Stimulated activated CD8-positive, alpha-beta memory T cell treated with anti-CD3 and anti-CD28 coated beads, Interleukin-15, amount 100 ng/mL, for 1 hour (primary cell): ENCODE measurements at regions not wholly inside any gene's neighbourhood (a gene's known extent, or its start where the extent isn't known, plus 50 kb on each side); places are given as distances from the start of the nearest gene placed in this dataset.

Experiments used
- DNase-seq: peaks from one replicate; pipeline ENCODE4 v3.0.0-alpha.2; 2020; ENCODE audit warnings: low read depth

- DNase-seq: no peak
Measured at GRCh38 chr4:110897784-110898183, 274.9 kb upstream of the PITX2 start.

- no peak for DNase-seq
Measured at GRCh38 chr4:110898290-110898689, 275.4 kb upstream of the PITX2 start.

GRCh38 chr4:110900213-110900769, 277.4 kb upstream of the PITX2 start:
- no peak for DNase-seq

- no peak for DNase-seq
Measured at GRCh38 chr4:110902500-110902899, 279.6 kb upstream of the PITX2 start.

- no peak for DNase-seq
Measured at GRCh38 chr4:110904435-110905065, 281.7 kb upstream of the PITX2 start.

- no peak for DNase-seq
Measured at GRCh38 chr4:110905367-110905766, 282.5 kb upstream of the PITX2 start.

- no peak for DNase-seq
Measured at GRCh38 chr4:110907801-110908313, 285.0 kb upstream of the PITX2 start.

GRCh38 chr4:110914791-110915190, 291.9 kb upstream of the PITX2 start:
- DNase-seq: no peak

GRCh38 chr4:110915301-110915700, 292.4 kb upstream of the PITX2 start:
- no peak for DNase-seq

- DNase-seq: no peak
Measured at GRCh38 chr4:110916505-110916904, 293.6 kb upstream of the PITX2 start.

- DNase-seq: no peak
Measured at GRCh38 chr4:110917835-110918234, 295.0 kb upstream of the PITX2 start.

GRCh38 chr4:110920990-110921389, 298.1 kb upstream of the PITX2 start:
- no peak for DNase-seq

- DNase-seq: no peak
Measured at GRCh38 chr4:110924761-110925160, 301.9 kb upstream of the PITX2 start.

- DNase-seq: no peak
Measured at GRCh38 chr4:110926841-110927400, 304.0 kb upstream of the PITX2 start.

- no peak for DNase-seq
Measured at GRCh38 chr4:110933341-110933740, 310.5 kb upstream of the PITX2 start.

GRCh38 chr4:110944501-110944900, 321.6 kb upstream of the PITX2 start:
- DNase-seq: no peak

GRCh38 chr4:110945600-110945999, 322.7 kb upstream of the PITX2 start:
- DNase-seq: no peak

GRCh38 chr4:110949542-110949941, 326.7 kb upstream of the PITX2 start:
- no peak for DNase-seq

- no peak for DNase-seq
Measured at GRCh38 chr4:110950731-110951130, 327.9 kb upstream of the PITX2 start.

- DNase-seq: no peak
Measured at GRCh38 chr4:110953191-110953590, 330.3 kb upstream of the PITX2 start.

- no peak for DNase-seq
Measured at GRCh38 chr4:110953898-110954297, 331.0 kb upstream of the PITX2 start.

GRCh38 chr4:110955748-110956147, 332.9 kb upstream of the PITX2 start:
- DNase-seq: no peak

GRCh38 chr4:110959041-110959643, 336.3 kb upstream of the PITX2 start:
- DNase-seq: no peak
